ENCODE measurements at regions not wholly inside any gene's neighbourhood (a gene's known extent, or its start where the extent isn't known, plus 50 kb on each side); places are given as distances from the start of the nearest gene placed in this dataset.

GRCh38 chr6:95686272-95686671 lies 108.9 kb downstream of the MANEA start:
- DNase-seq (ENCODE audit: low spot score) = peak; percentile 22
- Mint-ChIP-seq H3K9me3 (no peaks in the 10 kb centered on the region), H3K36me3 (ENCODE audit: low read depth) (no peaks in the 10 kb centered on the region), H3K4me1 (peaks cover 37% of the 10 kb centered on the region), H3K27ac (0 out of 2 replicates have a peak overlapping the region, but pooled peaks have one; percentile 55), H3K4me3 (no peak overlapping the region), H3K27me3 (ENCODE audit: insufficient read depth, low read depth, poor library complexity) (no peaks in the 10 kb centered on the region)
- Histone ChIP-seq H3F3A (replicated peaks; ENCODE audit: low read depth) (no peaks in the 10 kb centered on the region), H3K27me3 (ENCODE audit: insufficient read depth) (no peaks in the 10 kb centered on the region), H3K9me2 (ENCODE audit: insufficient read depth) (no peaks in the 10 kb centered on the region), H3K36me3 (ENCODE audit: insufficient read depth) (no peaks in the 10 kb centered on the region), H3K4me1 (ENCODE audit: insufficient read depth) (peaks cover 17% of the 10 kb centered on the region), H3K4me3 (no peak overlapping the region), H2AFZ (no peak overlapping the region), H4K20me1 (replicated peaks; ENCODE audit: insufficient read depth) (no peaks in the 10 kb centered on the region), H3K27ac (ENCODE audit: low read depth) (0 out of 2 replicates have a peak overlapping the region, but pooled peaks have one; percentile 5), H3K79me2 (replicated peaks; ENCODE audit: insufficient read depth) (no peaks in the 10 kb centered on the region), H3K4me2 (0 out of 2 replicates have a peak overlapping the region, but pooled peaks have one; percentile 1)
- ATAC-seq = peak; percentile 56
- TF ChIP-seq CREB1 (CRISPR knock-in tag; IDR thresholded peaks at IDR 0.05; ENCODE audit: low read depth) (no peak), JUNB (IDR thresholded peaks at IDR 0.05; ENCODE audit: unreplicated experiment) (no peak), ZNF114 (CRISPR knock-in tag; IDR thresholded peaks at IDR 0.05) (no peak), ZNF331 (CRISPR knock-in tag; IDR thresholded peaks at IDR 0.05; ENCODE audit: low read depth) (no peak)
- TF ChIP-seq, protein P1, sequence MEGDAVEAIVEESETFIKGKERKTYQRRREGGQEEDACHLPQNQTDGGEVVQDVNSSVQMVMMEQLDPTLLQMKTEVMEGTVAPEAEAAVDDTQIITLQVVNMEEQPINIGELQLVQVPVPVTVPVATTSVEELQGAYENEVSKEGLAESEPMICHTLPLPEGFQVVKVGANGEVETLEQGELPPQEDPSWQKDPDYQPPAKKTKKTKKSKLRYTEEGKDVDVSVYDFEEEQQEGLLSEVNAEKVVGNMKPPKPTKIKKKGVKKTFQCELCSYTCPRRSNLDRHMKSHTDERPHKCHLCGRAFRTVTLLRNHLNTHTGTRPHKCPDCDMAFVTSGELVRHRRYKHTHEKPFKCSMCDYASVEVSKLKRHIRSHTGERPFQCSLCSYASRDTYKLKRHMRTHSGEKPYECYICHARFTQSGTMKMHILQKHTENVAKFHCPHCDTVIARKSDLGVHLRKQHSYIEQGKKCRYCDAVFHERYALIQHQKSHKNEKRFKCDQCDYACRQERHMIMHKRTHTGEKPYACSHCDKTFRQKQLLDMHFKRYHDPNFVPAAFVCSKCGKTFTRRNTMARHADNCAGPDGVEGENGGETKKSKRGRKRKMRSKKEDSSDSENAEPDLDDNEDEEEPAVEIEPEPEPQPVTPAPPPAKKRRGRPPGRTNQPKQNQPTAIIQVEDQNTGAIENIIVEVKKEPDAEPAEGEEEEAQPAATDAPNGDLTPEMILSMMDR (conservative IDR thresholded peaks at IDR 0.05; ENCODE audit: low read depth in 2 of 2) = peak; percentile 16 to 30; a peak in 1 of 4 replicates

DNA sequence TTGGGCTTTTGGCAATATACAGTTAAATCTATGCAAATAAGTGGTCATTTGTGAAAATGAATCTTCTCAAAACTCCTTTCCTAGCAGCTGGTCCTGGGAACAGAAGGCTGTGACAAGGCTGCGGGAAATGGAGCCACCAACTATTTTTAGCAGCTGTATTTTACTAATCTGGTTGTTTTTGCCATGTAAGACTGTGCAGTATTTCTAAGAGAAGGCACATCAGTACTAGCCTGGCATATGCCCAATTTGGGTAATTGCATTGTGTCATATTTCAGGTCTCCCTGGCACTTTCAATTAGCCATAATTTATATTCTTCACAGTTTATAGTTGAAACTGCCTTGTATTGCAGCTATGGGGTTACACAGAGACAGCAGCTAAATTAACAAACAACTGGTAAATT lies 109.6 kb downstream of the MANEA start:
- Histone ChIP-seq H3K36me3 (ENCODE audit: insufficient read depth) (no peaks in the 10 kb centered on the region), H3K79me2 (replicated peaks; ENCODE audit: insufficient read depth) (no peaks in the 10 kb centered on the region), H3K27ac (ENCODE audit: low read depth) (no peak overlapping the region), H3K4me3 (no peak overlapping the region), H4K20me1 (replicated peaks; ENCODE audit: insufficient read depth) (no peaks in the 10 kb centered on the region), H2AFZ (no peak overlapping the region), H3K4me2 (no peak overlapping the region), H3K27me3 (ENCODE audit: insufficient read depth) (no peaks in the 10 kb centered on the region), H3K4me1 (ENCODE audit: insufficient read depth) (peaks cover 17% of the 10 kb centered on the region), H3F3A (replicated peaks; ENCODE audit: low read depth) (no peaks in the 10 kb centered on the region), H3K9me2 (ENCODE audit: insufficient read depth) (no peaks in the 10 kb centered on the region)
- Mint-ChIP-seq H3K4me1 (peaks cover 37% of the 10 kb centered on the region), H3K36me3 (ENCODE audit: low read depth) (no peaks in the 10 kb centered on the region), H3K9me3 (no peaks in the 10 kb centered on the region), H3K4me3 (no peak overlapping the region), H3K27me3 (ENCODE audit: insufficient read depth, low read depth, poor library complexity) (no peaks in the 10 kb centered on the region), H3K27ac (no peak overlapping the region)
- no peak for DNase-seq (ENCODE audit: low spot score)
- no peak for ATAC-seq
- TF ChIP-seq ZNF114 (CRISPR knock-in tag; IDR thresholded peaks at IDR 0.05) (no peak), NANOG (IDR thresholded peaks at IDR 0.05; ENCODE audit: borderline replicate concordance) (no peak), ZNF462 (CRISPR knock-in tag; IDR thresholded peaks at IDR 0.05) (no peak), REST (IDR thresholded peaks at IDR 0.05; ENCODE audit: unreplicated experiment) (no peak), CREB1 (CRISPR knock-in tag; IDR thresholded peaks at IDR 0.05; ENCODE audit: low read depth) (no peak), JUNB (IDR thresholded peaks at IDR 0.05; ENCODE audit: unreplicated experiment) (no peak), EZH2phosphoT487 (IDR thresholded peaks at IDR 0.05; ENCODE audit: unreplicated experiment) (no peak), ZNF331 (CRISPR knock-in tag; IDR thresholded peaks at IDR 0.05; ENCODE audit: low read depth) (no peak), STAT1 (IDR thresholded peaks at IDR 0.05; ENCODE audit: unreplicated experiment) (no peak)
